HG02884 (cell line): ENCODE measurements at regions not wholly inside any gene's neighbourhood (a gene's known extent, or its start where the extent isn't known, plus 50 kb on each side); places are given as distances from the start of the nearest gene placed in this dataset.
"Not testable (repeated sequence)": the region's sequence is repeated elsewhere in the genome, so short reads cannot be mapped to it uniquely, and the experiment has no call there.

ENCODE experiments used
- ATAC-seq: cut with Tn5 transposase; IDR thresholded peaks from one replicate; pipeline ENCODE4 v1.9.1; 2021; ENCODE audit warnings: mild to moderate bottlenecking, moderate library complexity; ENCODE audit not compliant: unreplicated experiment

- ATAC-seq: no peak
Measured at GRCh38 chr2:176790468-176790867, 422.1 kb upstream of the HNRNPA3 start.

- ATAC-seq: no peak
Measured at GRCh38 chr2:176793792-176794191, 418.8 kb upstream of the HNRNPA3 start.

DNA sequence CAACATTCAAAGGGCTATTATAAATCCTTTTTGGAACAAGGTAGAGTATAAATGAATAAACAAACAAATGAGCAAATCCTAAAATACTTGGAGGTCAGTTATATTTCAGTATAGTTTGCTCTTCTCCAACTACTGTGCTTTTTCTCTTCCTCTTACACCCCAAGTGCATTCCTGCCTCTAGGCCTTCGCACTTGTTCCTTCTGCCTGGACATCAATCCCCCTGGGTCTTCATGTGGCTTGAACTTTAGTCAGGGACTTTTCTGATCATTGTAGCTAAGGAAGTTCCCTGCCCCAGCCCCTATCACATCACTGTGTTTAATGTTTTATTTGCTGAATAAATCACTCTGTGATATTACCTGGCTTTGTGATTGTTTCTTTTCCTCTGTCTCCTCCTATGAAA lies 418.2 kb upstream of the HNRNPA3 start:
- no peak for ATAC-seq

GRCh38 chr2:176795823-176796222 lies 416.8 kb upstream of the HNRNPA3 start:
- ATAC-seq: no peak

GRCh38 chr2:176796677-176797076 lies 415.9 kb upstream of the HNRNPA3 start:
- not testable (repeated sequence) for ATAC-seq

DNA sequence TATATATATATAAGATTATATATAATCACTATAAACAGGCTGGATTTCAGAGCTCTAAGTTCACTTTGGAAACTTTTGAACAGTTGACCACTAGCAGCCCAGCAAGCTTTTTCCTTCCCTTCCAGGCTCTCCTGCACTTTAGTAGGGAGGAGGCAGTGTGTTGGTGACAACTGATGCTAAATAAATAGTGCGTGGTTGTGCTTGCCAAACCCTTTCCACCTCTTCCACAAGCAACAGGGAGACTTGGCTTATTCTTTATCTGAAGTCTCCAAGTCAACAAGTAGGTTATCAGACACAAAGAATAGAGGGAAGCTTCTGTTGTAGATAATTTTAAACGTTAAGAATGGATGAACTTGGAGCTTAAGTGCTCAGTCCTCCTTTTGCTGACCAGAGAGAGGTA lies 408.2 kb upstream of the HNRNPA3 start:
- ATAC-seq: no peak

GRCh38 chr2:176805345-176805744 lies 407.2 kb upstream of the HNRNPA3 start:
- no peak for ATAC-seq

DNA sequence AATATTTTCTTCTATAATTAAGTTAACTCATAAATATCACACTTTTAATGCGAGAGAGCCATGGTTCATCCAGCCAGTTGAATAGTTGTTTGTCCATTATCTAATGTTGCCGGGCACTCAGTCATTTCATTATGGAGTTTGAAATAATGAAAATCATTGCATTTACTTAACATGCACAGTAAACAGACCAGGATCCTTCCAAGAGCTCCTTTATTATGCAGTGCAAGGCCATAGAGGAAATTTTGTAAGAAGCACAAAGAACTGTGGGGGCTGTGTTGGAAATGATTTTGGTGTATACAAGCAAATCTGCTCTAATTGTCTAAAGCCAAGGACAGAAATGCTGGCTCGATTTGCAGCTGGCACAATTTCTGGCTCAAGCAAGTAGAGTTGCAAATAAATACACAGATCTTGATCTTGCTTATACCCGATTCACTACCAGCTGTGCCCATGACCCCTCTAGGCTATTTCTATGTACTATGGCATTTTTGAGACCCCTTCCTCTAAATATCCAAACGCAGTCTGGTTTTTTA lies 400.3 kb upstream of the HNRNPA3 start:
- no peak for ATAC-seq

DNA sequence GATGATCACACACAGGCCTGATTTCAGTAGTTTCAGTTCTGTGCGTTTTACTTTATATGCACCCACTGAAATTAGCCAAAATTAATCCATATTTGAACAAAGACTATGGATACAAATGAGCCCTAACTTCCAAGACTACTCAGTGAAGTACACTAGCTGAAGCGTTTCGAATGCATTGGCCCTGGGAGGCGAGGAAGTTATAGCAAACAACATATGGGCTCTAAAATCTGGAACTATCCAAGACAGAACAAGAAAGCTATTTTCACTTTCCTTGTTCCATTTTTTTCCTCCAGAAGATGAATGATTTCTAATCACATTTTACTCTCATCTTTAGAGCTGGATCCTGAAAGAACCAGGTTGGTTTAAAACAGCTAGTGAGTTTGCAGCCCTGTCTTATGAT lies 399.4 kb upstream of the HNRNPA3 start:
- ATAC-seq: no peak

GRCh38 chr2:176813621-176814049 lies 399.0 kb upstream of the HNRNPA3 start:
- ATAC-seq: no peak

DNA sequence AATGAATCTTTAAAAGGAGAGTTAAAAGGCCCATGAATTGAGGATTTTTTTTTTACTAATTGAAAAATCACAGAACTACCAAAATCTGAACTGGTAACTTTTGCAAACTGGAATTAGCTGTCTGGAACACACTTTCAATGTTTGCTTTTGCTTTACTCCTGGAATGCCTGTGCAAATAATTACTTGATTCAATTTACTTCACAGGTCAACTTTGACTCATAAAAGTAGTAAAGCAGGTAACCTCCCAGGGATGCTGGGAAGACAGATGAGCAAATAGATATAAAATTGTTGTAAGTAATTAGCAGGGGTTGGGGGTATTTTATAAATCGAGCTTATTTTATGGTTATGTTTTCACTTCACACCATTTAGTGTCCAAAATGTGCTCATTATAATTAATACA lies 398.3 kb upstream of the HNRNPA3 start:
- ATAC-seq: no peak

GRCh38 chr2:176814740-176815367 lies 397.7 kb upstream of the HNRNPA3 start:
- ATAC-seq: no peak

- no peak for ATAC-seq
Measured at GRCh38 chr2:176817061-176817565, 395.5 kb upstream of the HNRNPA3 start.

- no peak for ATAC-seq
Measured at GRCh38 chr2:176818076-176818475, 394.5 kb upstream of the HNRNPA3 start.

DNA sequence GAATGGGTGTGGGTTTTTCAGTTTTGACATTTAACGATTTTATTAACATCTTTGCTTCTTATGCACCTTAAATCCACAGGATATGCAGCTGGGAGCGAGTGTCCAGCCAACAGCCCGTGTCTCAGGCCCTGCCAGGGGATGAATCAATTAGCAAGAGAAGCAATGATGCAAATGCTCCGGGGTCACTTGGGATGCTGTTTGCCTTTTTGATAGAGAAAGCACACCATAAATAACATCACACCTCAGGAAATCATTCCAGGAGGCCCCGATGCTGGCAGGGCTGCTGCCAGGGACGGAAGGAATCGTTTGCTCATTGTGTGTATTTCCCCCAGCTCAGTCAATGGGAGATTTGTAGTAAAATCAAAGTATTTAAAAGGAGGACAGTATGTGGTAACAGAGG lies 394.0 kb upstream of the HNRNPA3 start:
- ATAC-seq: no peak

- no peak for ATAC-seq
Measured at GRCh38 chr2:176819306-176819705, 393.3 kb upstream of the HNRNPA3 start.

- ATAC-seq: no peak
Measured at GRCh38 chr2:176820371-176820932, 392.1 kb upstream of the HNRNPA3 start.

DNA sequence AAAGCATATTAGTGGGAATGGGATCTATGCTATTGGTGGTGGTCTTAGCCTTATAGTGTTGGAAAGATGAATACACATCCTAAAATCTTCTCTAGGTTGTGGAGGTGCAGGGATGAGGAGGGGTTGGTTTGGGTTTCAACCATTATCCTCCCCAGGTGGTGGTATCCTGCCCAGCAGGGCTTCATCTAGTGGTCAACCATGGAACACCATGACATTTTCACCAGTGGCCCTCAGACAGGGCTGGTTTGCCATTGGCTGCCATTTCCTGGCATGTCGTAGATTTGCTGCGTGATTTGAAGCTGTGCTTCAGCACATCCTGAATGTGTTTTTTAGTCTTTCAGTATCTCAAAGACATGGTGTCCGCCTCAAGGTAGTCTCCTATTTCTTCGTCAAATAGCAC lies 391.2 kb upstream of the HNRNPA3 start:
- no peak for ATAC-seq

DNA sequence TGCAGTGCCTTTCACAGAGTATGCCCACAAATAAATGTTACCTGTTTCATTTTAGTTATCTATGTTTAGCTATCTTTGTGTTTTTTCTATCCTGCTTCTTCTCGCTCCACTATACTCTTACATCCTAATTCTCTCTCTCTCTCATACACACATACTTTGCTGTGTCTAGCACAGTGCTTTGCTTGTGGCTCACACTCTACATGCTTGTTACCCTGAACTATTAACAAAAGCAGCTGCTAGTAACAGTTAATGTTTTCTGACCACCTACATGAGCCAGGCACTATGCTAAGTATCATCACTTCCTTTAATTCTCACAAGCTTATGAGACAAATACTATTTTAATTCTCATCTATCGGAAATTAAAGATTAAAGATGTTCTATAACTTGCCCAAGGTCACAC lies 390.5 kb upstream of the HNRNPA3 start:
- ATAC-seq: no peak

- ATAC-seq: no peak
Measured at GRCh38 chr2:176826356-176826755, 386.2 kb upstream of the HNRNPA3 start.

DNA sequence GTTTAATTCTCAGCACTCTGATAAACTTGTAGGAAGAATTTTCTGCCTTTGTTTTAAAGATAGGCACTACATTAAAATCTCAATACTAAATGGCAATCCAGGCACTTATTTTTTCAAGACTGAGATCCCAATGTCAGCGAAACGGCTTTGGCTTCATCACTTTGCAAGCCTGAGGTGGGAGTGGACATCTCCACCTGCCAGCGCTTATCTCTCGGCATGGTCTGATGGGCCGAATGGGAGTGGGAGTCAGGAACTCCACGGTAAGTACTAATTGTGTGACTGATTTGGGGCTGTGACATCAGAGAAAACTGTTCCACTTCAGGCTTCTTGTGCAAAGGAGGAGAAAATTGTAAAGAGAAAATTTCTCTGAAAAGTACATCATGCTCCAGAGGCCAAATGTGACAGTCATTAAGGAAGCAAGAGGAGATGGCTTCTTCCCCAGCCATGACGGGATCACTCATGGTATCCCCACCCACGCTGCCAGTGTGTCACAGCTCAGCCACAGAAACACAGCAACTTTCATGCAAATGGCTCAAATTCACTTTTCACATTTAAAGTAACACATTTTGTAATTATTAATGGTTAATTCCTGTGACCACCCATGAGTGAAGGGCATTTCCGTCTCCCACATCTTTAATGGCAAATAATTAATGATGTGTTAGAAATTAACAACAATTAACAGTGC lies 385.5 kb upstream of the HNRNPA3 start:
- no peak for ATAC-seq

- ATAC-seq: peak; percentile 55
Measured at GRCh38 chr2:176830362-176830761, 382.2 kb upstream of the HNRNPA3 start.
